ENCODE measurements at regions not wholly inside any gene's neighbourhood (a gene's known extent, or its start where the extent isn't known, plus 50 kb on each side); places are given as distances from the start of the nearest gene placed in this dataset.

- intact Hi-C loops (cut with DNase I; ENCODE audit: low total_unique reads) = loop anchor here (5.0 kb wide), 1 partner anchor 572 kb away; no protein-coding TSS in a partner anchor
- TF ChIP-seq POLR2A (IDR thresholded peaks at IDR 0.05) (no peak), CTCF (IDR thresholded peaks at IDR 0.05) (no peak)
- 18 to 19% methylated on average over 1 of the region's 1 CpG for WGBS, 2 donors
- DNase-seq (ENCODE audit: low spot score in 2 of 2) = no peak
- no peak overlapping the region for H3K4me3 ChIP-seq (ENCODE audit: low read depth, poor library complexity, severe bottlenecking)
Measured at GRCh38 chr12:46933947-46934346, 108.2 kb upstream of the SLC38A4 start.

GRCh38 chr12:46934374-46935111 lies 108.7 kb upstream of the SLC38A4 start:
- intact Hi-C loops (cut with DNase I; ENCODE audit: low total_unique reads) = loop anchor here (5.0 kb wide), 1 partner anchor 572 kb away; no protein-coding TSS in a partner anchor
- H3K4me3 ChIP-seq (ENCODE audit: low read depth, poor library complexity, severe bottlenecking) = no peak overlapping the region
- no peak for TF ChIP-seq POLR2A (IDR thresholded peaks at IDR 0.05)
- TF ChIP-seq CTCF (IDR thresholded peaks at IDR 0.05) = no peak
- DNase-seq (ENCODE audit: low spot score in 2 of 2) = no peak
- 81% methylated on average over 10 of the region's 10 CpGs for WGBS, 2 donors

- 85 to 87% methylated on average over 3 of the region's 3 CpGs for WGBS, 2 donors
- no peak for DNase-seq (ENCODE audit: low spot score in 2 of 2)
- intact Hi-C loops (cut with DNase I; ENCODE audit: low total_unique reads) = no loop called here
- H3K4me3 ChIP-seq (ENCODE audit: low read depth, poor library complexity, severe bottlenecking) = no peak overlapping the region
- TF ChIP-seq POLR2A (IDR thresholded peaks at IDR 0.05) = no peak
- TF ChIP-seq CTCF (IDR thresholded peaks at IDR 0.05) = no peak
Measured at GRCh38 chr12:46935271-46935847, 109.6 kb upstream of the SLC38A4 start.

GRCh38 chr12:46936042-46936441 lies 110.2 kb upstream of the SLC38A4 start:
- WGBS, 2 donors = 32 to 34% methylated on average over 2 of the region's 2 CpGs

GRCh38 chr12:46938071-46938678 lies 112.4 kb upstream of the SLC38A4 start:
- TF ChIP-seq POLR2A (IDR thresholded peaks at IDR 0.05) (no peak), CTCF (IDR thresholded peaks at IDR 0.05) (no peak)
- intact Hi-C loops (cut with DNase I; ENCODE audit: low total_unique reads) = no loop called here
- no peak overlapping the region for H3K4me3 ChIP-seq (ENCODE audit: low read depth, poor library complexity, severe bottlenecking)
- DNase-seq (ENCODE audit: low spot score in 2 of 2) = no peak
- WGBS, 2 donors = 78 to 80% methylated on average over 4 of the region's 4 CpGs

More at GRCh38 chr12:46936042-46936441, 110.2 kb upstream of the SLC38A4 start:
- intact Hi-C loops (cut with DNase I; ENCODE audit: low total_unique reads) = no loop called here
- no peak for DNase-seq (ENCODE audit: low spot score in 2 of 2)
- no peak overlapping the region for H3K4me3 ChIP-seq (ENCODE audit: low read depth, poor library complexity, severe bottlenecking)
- no peak for TF ChIP-seq POLR2A (IDR thresholded peaks at IDR 0.05)
- TF ChIP-seq CTCF (IDR thresholded peaks at IDR 0.05) = no peak
